Spleen (tissue), 7 donors: ENCODE measurements at regions not wholly inside any gene's neighbourhood (a gene's known extent, or its start where the extent isn't known, plus 50 kb on each side); places are given as distances from the start of the nearest gene placed in this dataset.

Experiments
- CTCF ChIP-seq, 11 experiments: fragments of 200-600 bp in 7 of 11; fragments of 450-650 bp in 4 of 11; sonication (generic) in 4 of 11; IDR thresholded peaks in 8 of 11; conservative IDR thresholded peaks in 3 of 11; 1 replicate in 7 of 11; 2 replicates in 4 of 11; pipeline versions ENCODE4 v1.4.0 to v1.8.0; 2016 to 2021; ENCODE audit warnings: antibody characterized with exemption in 11 of 11, inconsistent platforms in 4 of 11, mild to moderate bottlenecking in 1 of 11
- POLR2A ChIP-seq, 3 donors: fragments of 450-650 bp; IDR thresholded peaks; one replicate each; pipeline ENCODE4 v1.5.1; 2017; ENCODE audit warnings: antibody characterized with exemption in 3 of 3, mild to moderate bottlenecking in 1 of 3
- POLR2AphosphoS5 ChIP-seq, 3 donors: sonication (generic); formaldehyde crosslinking; IDR thresholded peaks; one replicate each; pipeline ENCODE4 v1.5.1; 2017; ENCODE audit warnings: antibody characterized with exemption in 3 of 3
- donor health status: DM: no; HTN: no; CAD: no; lungs with moderate emphysema.
- donor health status: DM: no; HTN: no; CAD: no.
- donor health status: DM: no; HTN: no; CAD: no.

- no peak for TF ChIP-seq CTCF (IDR thresholded peaks at IDR 0.05 in 8 of 11, conservative IDR thresholded peaks at IDR 0.05 in 3 of 11)
- no peak for TF ChIP-seq POLR2A (IDR thresholded peaks at IDR 0.05)
- no peak for TF ChIP-seq POLR2AphosphoS5 (IDR thresholded peaks at IDR 0.05)
These were observed 132.6 kb downstream of the BMP4 start for GRCh38 chr14:53824061-53824460.
